GM10266 (cell line): ENCODE measurements at regions not wholly inside any gene's neighbourhood (a gene's known extent, or its start where the extent isn't known, plus 50 kb on each side); places are given as distances from the start of the nearest gene placed in this dataset.

Experiments
- DNase-seq: peaks from one replicate; pipeline ENCODE4 v3.0.0; 2012; ENCODE audit errors: extremely low spot score
- CTCF ChIP-seq: IDR thresholded peaks from 2 replicates; pipeline ENCODE4 v1.5.1; 2012; ENCODE audit warnings: mild to moderate bottlenecking, low read depth; ENCODE audit not compliant: control insufficient read depth, insufficient read depth; ENCODE audit errors: missing control alignments

GRCh38 chr21:18970941-18971340 is 567.4 kb upstream of the TMPRSS15 start:
- TF ChIP-seq CTCF: no peak
- DNase-seq: no peak

GRCh38 chr21:18985584-18985983 is 582.0 kb upstream of the TMPRSS15 start:
- DNase-seq: no peak
- no peak for TF ChIP-seq CTCF

DNA sequence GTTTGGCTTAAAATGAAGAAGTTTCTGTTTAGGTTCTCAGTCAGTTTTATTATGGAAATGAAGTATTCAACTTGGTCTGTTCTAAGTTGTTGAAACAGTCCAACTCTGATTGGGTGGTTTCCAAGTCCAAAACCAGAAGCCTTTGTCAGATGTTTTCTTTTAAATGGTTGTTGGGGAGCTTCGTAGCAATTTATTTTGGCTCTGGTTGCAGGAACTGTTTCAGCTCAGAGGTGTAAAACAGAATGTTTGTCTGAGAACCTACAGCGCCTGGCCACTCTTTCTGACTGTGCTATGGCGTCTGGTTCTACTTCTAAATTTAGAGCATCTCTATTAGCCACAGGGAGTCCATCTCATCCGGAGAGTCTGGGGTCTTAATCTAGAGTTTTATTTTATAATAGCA is 582.6 kb upstream of the TMPRSS15 start:
- no peak for DNase-seq
- no peak for TF ChIP-seq CTCF

DNA sequence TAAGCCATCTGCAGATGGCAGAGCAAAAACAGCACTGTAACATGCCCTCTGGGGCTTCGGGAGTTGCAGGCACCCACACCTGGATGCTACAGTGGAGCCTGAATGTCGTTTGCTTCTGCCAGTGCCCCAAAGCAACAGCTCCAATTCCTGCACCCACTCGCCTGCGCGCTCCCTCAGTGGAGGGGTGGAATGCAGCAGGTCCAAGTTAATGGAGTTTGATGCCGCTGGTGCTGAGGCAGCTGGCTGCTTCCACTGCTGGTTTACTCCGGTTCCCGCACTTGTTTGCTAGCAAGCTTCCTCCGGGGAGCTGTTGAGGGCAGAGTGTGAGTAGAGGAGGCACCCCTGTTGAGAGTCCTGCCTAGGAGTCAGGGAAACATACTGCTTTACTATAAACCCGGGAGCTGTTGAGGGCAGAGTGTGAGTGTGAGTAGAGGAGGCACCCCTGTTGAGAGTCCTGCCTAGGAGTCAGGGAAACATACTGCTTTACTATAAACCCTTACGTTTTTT is 584.0 kb upstream of the TMPRSS15 start:
- no peak for DNase-seq
- no peak for TF ChIP-seq CTCF

GRCh38 chr21:18989953-18990495 is 586.4 kb upstream of the TMPRSS15 start:
- no peak for TF ChIP-seq CTCF
- DNase-seq: no peak

GRCh38 chr21:18991846-18992245 is 588.3 kb upstream of the TMPRSS15 start:
- no peak for TF ChIP-seq CTCF

GRCh38 chr21:19010251-19010650 is 606.7 kb upstream of the TMPRSS15 start:
- no peak for TF ChIP-seq CTCF
- DNase-seq: no peak

More at GRCh38 chr21:18991846-18992245, 588.3 kb upstream of the TMPRSS15 start:
- DNase-seq: no peak
